Activated CD4-positive, alpha-beta T cell treated with anti-CD3 and anti-CD28 coated beads for 36 hours (primary cell): ENCODE measurements at regions not wholly inside any gene's neighbourhood (a gene's known extent, or its start where the extent isn't known, plus 50 kb on each side); places are given as distances from the start of the nearest gene placed in this dataset.
A peak's percentile ranks its signal among the peaks of the same experiment; 100 is the strongest.
"Not testable (repeated sequence)": the region's sequence is repeated elsewhere in the genome, so short reads cannot be mapped to it uniquely, and the experiment has no call there.

Experiments used
- ATAC-seq: fragments of 200-7000 bp; cut with Tn5 transposase; one replicate; pipeline ENCODE4 v1.10.0; 2021; ENCODE audit warnings: mild to moderate bottlenecking, moderate library complexity
- CTCF ChIA-PET: fragments of 350-600 bp; sonication (Branson Sonifier 250); formaldehyde crosslinking; loops from one replicate; lab custom pipeline; 2021; ENCODE audit warnings: antibody characterized with exemption; lab: Charles Lee
- POLR2A ChIA-PET: fragments of 350-600 bp; sonication (Branson Sonifier 250); formaldehyde crosslinking; loops from one replicate; lab custom pipeline; 2021; ENCODE audit warnings: antibody characterized with exemption, inconsistent platforms; lab: Charles Lee
- DNase-seq: peaks from one replicate; pipeline ENCODE4 v3.0.0-alpha.2; 2020
- H3K27ac Mint-ChIP-seq: one replicate; pipeline ENCODE4 v1.8.0; 2021; ENCODE audit warnings: mixed read lengths
- H3K27me3 Mint-ChIP-seq: one replicate; pipeline ENCODE4 v1.8.0; 2021; ENCODE audit warnings: mixed read lengths
- H3K36me3 Mint-ChIP-seq: one replicate; pipeline ENCODE4 v1.8.0; 2021; ENCODE audit warnings: low read depth, mixed read lengths
- H3K4me1 Mint-ChIP-seq: one replicate; pipeline ENCODE4 v1.8.0; 2021; ENCODE audit warnings: mixed read lengths
- H3K4me3 Mint-ChIP-seq: one replicate; pipeline ENCODE4 v1.8.0; 2021; ENCODE audit warnings: mild to moderate bottlenecking, moderate library complexity, mixed read lengths
- H3K9me3 Mint-ChIP-seq: one replicate; pipeline ENCODE4 v1.8.0; 2021; ENCODE audit warnings: low read depth, mixed read lengths
- intact Hi-C, 2 experiments: fragments of 100-400 bp; cut with DNase I in 1 of 2; cut with micrococcal nuclease in 1 of 2; formaldehyde crosslinking; loops; one replicate each; pipeline versions ENCODE4 v1.14.2 to v1.15.1; 2022 to 2024; cut with DNase I, micrococcal nuclease

GRCh38 chr5:81827500-81827899 is 76.6 kb upstream of the SSBP2 start:
- H3K27me3 Mint-ChIP-seq: no peaks in the 10 kb centered on the region
- intact Hi-C loops: no loop called here
- DNase-seq: no peak
- H3K4me1 Mint-ChIP-seq: no peaks in the 10 kb centered on the region
- no peaks in the 10 kb centered on the region for H3K36me3 Mint-ChIP-seq
- H3K4me3 Mint-ChIP-seq: no peak overlapping the region
- ChIA-PET POLR2A (no interaction called here), CTCF (interaction anchor here (0.6 kb wide), 1 partner anchor 308 kb away, joined by 3 read pairs; no protein-coding TSS in a partner anchor)
- H3K9me3 Mint-ChIP-seq: no peaks in the 10 kb centered on the region
- no peak for ATAC-seq
- no peak overlapping the region for H3K27ac Mint-ChIP-seq

DNA sequence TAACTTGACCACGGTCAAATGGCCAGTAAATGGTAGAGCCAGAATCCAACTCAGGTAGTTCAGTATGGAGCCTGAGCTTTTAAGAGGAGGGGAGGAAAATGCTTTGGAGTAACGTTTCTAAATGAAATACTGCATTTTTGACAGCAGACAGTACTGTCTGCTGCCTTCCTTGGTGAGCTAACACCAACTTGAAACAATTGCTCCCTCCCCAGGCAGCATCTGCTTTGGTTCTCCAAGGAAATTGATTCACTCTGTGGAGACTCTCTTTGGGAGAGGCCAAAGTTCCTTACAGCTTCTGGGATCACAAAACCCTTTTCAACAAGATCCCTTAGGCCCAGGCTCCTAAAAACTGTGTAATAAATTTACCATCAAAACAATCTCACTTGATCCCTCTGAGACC is 75.2 kb upstream of the SSBP2 start:
- Mint-ChIP-seq H3K4me3 (no peak overlapping the region), H3K4me1 (no peaks in the 10 kb centered on the region), H3K9me3 (no peaks in the 10 kb centered on the region), H3K27ac (no peak overlapping the region), H3K36me3 (no peaks in the 10 kb centered on the region), H3K27me3 (no peaks in the 10 kb centered on the region)
- no peak for DNase-seq
- intact Hi-C loops: no loop called here
- no peak for ATAC-seq
- POLR2A ChIA-PET: no interaction called here
- CTCF ChIA-PET: no interaction called here

- CTCF ChIA-PET: interaction anchor here (0.7 kb wide), 1 partner anchor 10 kb away, joined by 3 read pairs; no protein-coding TSS in a partner anchor
- no peaks in the 10 kb centered on the region for H3K36me3 Mint-ChIP-seq
- no peaks in the 10 kb centered on the region for H3K9me3 Mint-ChIP-seq
- no peak for DNase-seq
- peaks cover 6% of the 10 kb centered on the region for H3K4me1 Mint-ChIP-seq
- no peak overlapping the region for H3K4me3 Mint-ChIP-seq
- H3K27ac Mint-ChIP-seq: no peak overlapping the region
- no peaks in the 10 kb centered on the region for H3K27me3 Mint-ChIP-seq
- intact Hi-C loops: no loop called here
- POLR2A ChIA-PET: no interaction called here
- no peak for ATAC-seq
These were observed 74.3 kb upstream of the SSBP2 start for GRCh38 chr5:81825237-81825636.

- H3K36me3 Mint-ChIP-seq, H3K27me3 Mint-ChIP-seq, DNase-seq, ATAC-seq, intact Hi-C loops, POLR2A ChIA-PET, H3K9me3 Mint-ChIP-seq, H3K4me3 Mint-ChIP-seq, H3K27ac Mint-ChIP-seq: not testable (repeated sequence)
- CTCF ChIA-PET: interaction anchor here (0.6 to 0.7 kb wide), 2 partner anchors 15 to 64 kb away, joined by 3 read pairs; no protein-coding TSS in a partner anchor
- peaks cover 16% of the 10 kb centered on the region for H3K4me1 Mint-ChIP-seq
These were observed 72.8 kb upstream of the SSBP2 start for GRCh38 chr5:81823736-81824135.

- Mint-ChIP-seq H3K36me3 (no peaks in the 10 kb centered on the region), H3K27ac (no peak overlapping the region), H3K4me3 (no peak overlapping the region), H3K27me3 (no peaks in the 10 kb centered on the region), H3K9me3 (peaks cover 4% of the 10 kb centered on the region), H3K4me1 (peaks cover 29% of the 10 kb centered on the region)
- no peak for ATAC-seq
- DNase-seq: no peak
- intact Hi-C loops: no loop called here
- ChIA-PET CTCF (interaction anchor here (0.6 kb wide), 1 partner anchor 478 kb away, joined by 4 read pairs; no protein-coding TSS in a partner anchor), POLR2A (no interaction called here)
These were observed 70.0 kb upstream of the SSBP2 start for GRCh38 chr5:81820863-81821262.

DNA sequence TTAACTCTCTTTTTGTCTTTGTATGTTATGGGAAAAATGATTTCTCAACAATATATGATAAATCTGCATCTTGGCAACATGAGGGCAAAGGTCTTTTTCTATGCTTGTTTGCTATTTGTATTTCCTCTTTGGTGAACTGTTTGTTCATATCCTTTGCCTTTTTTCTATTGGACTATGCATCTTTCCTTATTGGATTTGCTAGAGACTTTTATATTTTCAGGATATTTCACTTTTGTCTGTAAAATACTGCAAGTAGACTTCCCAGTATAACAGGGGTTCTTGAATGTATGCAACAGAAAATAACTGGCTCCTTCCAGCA is 69.4 kb upstream of the SSBP2 start:
- peak overlapping the region; percentile 66 for H3K27ac Mint-ChIP-seq
- H3K4me1 Mint-ChIP-seq: peaks cover 29% of the 10 kb centered on the region
- ChIA-PET CTCF (no interaction called here), POLR2A (no interaction called here)
- H3K9me3 Mint-ChIP-seq: peaks cover 4% of the 10 kb centered on the region
- no peaks in the 10 kb centered on the region for H3K36me3 Mint-ChIP-seq
- DNase-seq (no peak), ATAC-seq (no peak)
- no peak overlapping the region for H3K4me3 Mint-ChIP-seq
- H3K27me3 Mint-ChIP-seq: no peaks in the 10 kb centered on the region
- intact Hi-C loops: no loop called here

DNA sequence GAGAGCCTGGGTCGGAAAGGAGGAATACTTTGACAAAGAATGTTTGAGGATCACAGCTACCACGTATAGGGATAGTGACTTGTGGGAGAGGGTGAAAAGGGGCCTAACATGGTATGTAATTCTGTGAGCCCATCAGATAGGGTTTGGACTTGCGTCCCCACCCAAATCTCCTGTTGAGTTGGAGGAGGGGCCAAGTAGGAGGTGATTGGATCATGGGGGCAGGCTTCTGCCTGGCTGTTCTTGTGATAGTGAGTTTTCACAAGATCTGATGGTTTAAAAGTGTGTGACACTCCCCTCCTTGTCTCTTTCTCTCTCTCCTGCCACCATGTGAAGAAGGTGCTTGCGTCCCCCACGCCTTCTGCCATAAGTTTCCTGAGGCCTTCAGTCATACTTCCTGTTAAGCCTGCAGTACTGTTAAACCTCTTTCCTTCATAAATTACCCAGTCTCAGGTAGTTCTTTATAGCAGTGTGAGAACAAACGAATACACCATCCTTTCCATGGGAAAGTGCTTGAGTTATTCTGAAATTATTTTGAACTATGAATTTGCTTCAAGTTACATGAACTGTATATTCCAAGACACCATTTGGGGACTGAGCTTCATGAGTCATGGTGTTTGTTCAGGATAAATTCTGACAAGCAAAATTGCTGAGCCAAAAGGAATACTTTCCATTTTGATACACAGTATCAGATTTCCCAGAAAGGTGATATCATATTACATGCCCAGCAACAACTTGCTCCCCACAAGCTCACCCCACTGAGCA is 68.8 kb upstream of the SSBP2 start:
- Mint-ChIP-seq H3K4me1 (peaks cover 29% of the 10 kb centered on the region), H3K4me3 (no peak overlapping the region), H3K9me3 (peaks cover 4% of the 10 kb centered on the region), H3K36me3 (no peaks in the 10 kb centered on the region), H3K27me3 (no peaks in the 10 kb centered on the region), H3K27ac (peak overlapping the region; percentile 67)
- no peak for ATAC-seq
- ChIA-PET POLR2A (no interaction called here), CTCF (interaction anchor here (0.6 kb wide), 1 partner anchor 1674 kb away, joined by 6 read pairs; no protein-coding TSS in a partner anchor)
- intact Hi-C loops: no loop called here
- DNase-seq: no peak

GRCh38 chr5:81817980-81818379 is 67.1 kb upstream of the SSBP2 start:
- H3K36me3 Mint-ChIP-seq: no peaks in the 10 kb centered on the region

DNA sequence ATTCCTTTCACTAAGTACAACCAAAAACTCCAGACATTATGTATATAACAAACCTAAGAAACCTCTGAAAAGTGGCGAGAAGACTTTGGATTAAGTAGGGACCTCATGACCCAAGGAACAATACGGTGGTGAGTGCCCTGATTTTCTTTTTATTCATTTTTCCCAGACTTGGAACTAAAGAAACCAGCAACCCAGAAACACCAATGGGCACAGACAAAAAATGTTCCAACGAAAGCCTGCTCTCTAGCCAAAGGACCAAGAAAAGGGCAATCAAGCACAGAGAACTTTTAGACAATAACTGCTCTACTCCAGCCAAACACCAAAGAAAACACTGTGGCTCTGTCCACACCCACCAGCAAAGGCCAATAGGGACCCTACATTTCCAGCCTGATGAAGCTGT is 66.2 kb upstream of the SSBP2 start:
- Mint-ChIP-seq H3K4me3 (no peak overlapping the region), H3K9me3 (peaks cover 4% of the 10 kb centered on the region), H3K27ac (no peak overlapping the region), H3K4me1 (peaks cover 29% of the 10 kb centered on the region), H3K27me3 (no peaks in the 10 kb centered on the region), H3K36me3 (no peaks in the 10 kb centered on the region)
- intact Hi-C loops: no loop called here
- DNase-seq (no peak), ATAC-seq (no peak)
- POLR2A ChIA-PET: no interaction called here
- CTCF ChIA-PET: no interaction called here

More at GRCh38 chr5:81817980-81818379, 67.1 kb upstream of the SSBP2 start:
- no peaks in the 10 kb centered on the region for H3K27me3 Mint-ChIP-seq
- POLR2A ChIA-PET: no interaction called here
- CTCF ChIA-PET: no interaction called here
- no peak overlapping the region for H3K4me3 Mint-ChIP-seq
- DNase-seq (no peak), ATAC-seq (peak; percentile 23)
- intact Hi-C loops: no loop called here
- peaks cover 29% of the 10 kb centered on the region for H3K4me1 Mint-ChIP-seq
- peaks cover 4% of the 10 kb centered on the region for H3K9me3 Mint-ChIP-seq
- no peak overlapping the region for H3K27ac Mint-ChIP-seq

GRCh38 chr5:81815321-81815720 is 64.4 kb upstream of the SSBP2 start:
- Mint-ChIP-seq H3K4me1 (peaks cover 23% of the 10 kb centered on the region), H3K27me3 (no peaks in the 10 kb centered on the region), H3K36me3 (no peaks in the 10 kb centered on the region), H3K9me3 (peaks cover 4% of the 10 kb centered on the region), H3K27ac (no peak overlapping the region), H3K4me3 (no peak overlapping the region)
- DNase-seq: no peak
- no peak for ATAC-seq
- intact Hi-C loops: no loop called here
- ChIA-PET CTCF (interaction anchor here (0.6 to 0.8 kb wide), 2 partner anchors 10 to 24 kb away, joined by 3 read pairs; no protein-coding TSS in a partner anchor), POLR2A (no interaction called here)

GRCh38 chr5:81808106-81808505 is 57.2 kb upstream of the SSBP2 start:
- ChIA-PET POLR2A (no interaction called here), CTCF (no interaction called here)
- Mint-ChIP-seq H3K27me3 (no peaks in the 10 kb centered on the region), H3K36me3 (peaks cover 2% of the 10 kb centered on the region), H3K9me3 (peaks cover 15% of the 10 kb centered on the region), H3K4me3 (no peak overlapping the region), H3K27ac (no peak overlapping the region), H3K4me1 (peaks cover 9% of the 10 kb centered on the region)
- DNase-seq (no peak), ATAC-seq (no peak)
- intact Hi-C loops: no loop called here

- POLR2A ChIA-PET: interaction anchor here (0.7 kb wide), 1 partner anchor 347 kb away, joined by 3 read pairs; no protein-coding TSS in a partner anchor
- intact Hi-C loops: no loop called here
- CTCF ChIA-PET: no interaction called here
These were observed 54.2 kb upstream of the SSBP2 start for GRCh38 chr5:81805086-81805485.

More at GRCh38 chr5:81805086-81805485, 54.2 kb upstream of the SSBP2 start:
- DNase-seq (no peak), ATAC-seq (no peak)
- no peak overlapping the region for H3K27ac Mint-ChIP-seq
- peaks cover 15% of the 10 kb centered on the region for H3K9me3 Mint-ChIP-seq
- H3K36me3 Mint-ChIP-seq: peaks cover 2% of the 10 kb centered on the region
- H3K4me1 Mint-ChIP-seq: peaks cover 9% of the 10 kb centered on the region
- H3K4me3 Mint-ChIP-seq: no peak overlapping the region
- no peaks in the 10 kb centered on the region for H3K27me3 Mint-ChIP-seq
